BLaER1 treated with 17β-estradiol and CSF1 and Interleukin-3, amounts not matched to agents 10 nM and 100 nM (cell line): ENCODE measurements at regions not wholly inside any gene's neighbourhood (a gene's known extent, or its start where the extent isn't known, plus 50 kb on each side); places are given as distances from the start of the nearest gene placed in this dataset.

ENCODE experiments used
- H3K27ac ChIP-seq, 11 experiments: shearing (Covaris generic); formaldehyde crosslinking; 2 replicates each; pipeline ENCODE4 v1.8.1; 2022
- H3K27me3 ChIP-seq, 11 experiments: shearing (Covaris generic); formaldehyde crosslinking; 2 replicates each; pipeline ENCODE4 v1.8.1; 2022
- H3K36me3 ChIP-seq, 11 experiments: shearing (Covaris generic); formaldehyde crosslinking; 2 replicates each; pipeline ENCODE4 v1.8.1; 2022
- H3K4me1 ChIP-seq, 10 experiments: shearing (Covaris generic); formaldehyde crosslinking; 2 replicates each; pipeline ENCODE4 v1.8.1; 2022
- H3K4me2 ChIP-seq, 11 experiments: shearing (Covaris generic); formaldehyde crosslinking; 2 replicates each; pipeline ENCODE4 v1.8.1; 2022
- H3K4me3 ChIP-seq, 10 experiments: shearing (Covaris generic); formaldehyde crosslinking; 2 replicates each; pipeline ENCODE4 v1.8.1; 2022
- H3K9ac ChIP-seq, 11 experiments: shearing (Covaris generic); formaldehyde crosslinking; 2 replicates each; pipeline ENCODE4 v1.8.1; 2022
- H3K9me3 ChIP-seq, 11 experiments: shearing (Covaris generic); formaldehyde crosslinking; replicated peaks in 1 of 11; 2 replicates each; pipeline ENCODE4 v1.8.1; 2022
- H4K20me1 ChIP-seq, 11 experiments: shearing (Covaris generic); formaldehyde crosslinking; 2 replicates each; pipeline ENCODE4 v1.8.1; 2022
- Cebpa-rat ChIP-seq, 11 experiments: shearing (Covaris generic); IDR thresholded peaks; 2 replicates each; pipeline ENCODE4 v1.8.1; 2022

GRCh38 chr6:119980802-119981201 lies 631.2 kb upstream of the MAN1A1 start:
- no peak overlapping the region for H3K9ac ChIP-seq
- no peaks in the 10 kb centered on the region for H3K9me3 ChIP-seq
- H3K36me3 ChIP-seq: no peaks in the 10 kb centered on the region
- no peak for TF ChIP-seq Cebpa-rat (IDR thresholded peaks at IDR 0.05)
- H3K27me3 ChIP-seq: no peaks in the 10 kb centered on the region
- H3K27ac ChIP-seq: no peak overlapping the region
- H3K4me2 ChIP-seq: no peak overlapping the region
- no peaks in the 10 kb centered on the region for H4K20me1 ChIP-seq
- H3K4me3 ChIP-seq: no peak overlapping the region
- peaks cover 0 to 4% (median 0%) of the 10 kb centered on the region in 10 experiments; a peak in 3 of 20 replicates for H3K4me1 ChIP-seq

- H3K9ac ChIP-seq: no peak overlapping the region
- TF ChIP-seq Cebpa-rat (IDR thresholded peaks at IDR 0.05): no peak
- no peak overlapping the region for H3K4me2 ChIP-seq
- H3K9me3 ChIP-seq: no peaks in the 10 kb centered on the region
- H3K36me3 ChIP-seq: no peaks in the 10 kb centered on the region
- H3K4me1 ChIP-seq: no peaks in the 10 kb centered on the region; a peak in 1 of 20 replicates
- H3K27ac ChIP-seq: no peak overlapping the region
- H4K20me1 ChIP-seq: no peaks in the 10 kb centered on the region
- no peak overlapping the region for H3K4me3 ChIP-seq
- H3K27me3 ChIP-seq: no peaks in the 10 kb centered on the region
Observed at GRCh38 chr6:119979862-119980261, 630.3 kb upstream of the MAN1A1 start.

DNA sequence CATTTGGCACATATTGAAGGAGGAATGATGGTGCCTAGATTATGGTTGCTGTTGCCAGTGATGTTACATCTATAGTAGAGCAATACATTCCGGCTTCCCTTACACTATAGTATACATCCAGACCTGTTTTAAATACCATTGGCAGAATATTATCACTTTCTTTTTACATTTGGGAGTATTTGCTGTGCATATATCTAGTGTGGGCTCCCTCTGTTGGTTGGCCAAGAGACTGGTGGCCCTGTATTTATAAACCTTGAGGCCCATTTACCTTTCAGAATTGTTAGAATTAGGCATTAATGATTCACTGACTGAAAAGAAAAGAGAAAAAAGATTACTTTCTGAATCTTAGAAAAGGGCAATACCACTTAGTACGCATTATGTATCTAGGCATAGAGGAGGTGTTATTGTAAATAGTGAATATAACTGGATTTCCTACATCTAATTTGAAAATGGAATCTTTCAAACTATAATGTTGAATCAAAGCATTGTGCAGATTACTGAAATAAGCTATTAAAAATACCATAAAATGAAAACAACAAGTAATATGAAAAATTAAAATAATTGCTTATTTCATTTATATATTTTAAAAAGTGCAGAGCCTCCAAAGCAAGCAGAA lies 628.8 kb upstream of the MAN1A1 start:
- Histone ChIP-seq H3K9ac (no peak overlapping the region), H3K9me3 (no peaks in the 10 kb centered on the region), H3K27me3 (no peaks in the 10 kb centered on the region), H3K36me3 (no peaks in the 10 kb centered on the region), H3K4me1 (no peaks in the 10 kb centered on the region; a peak in 1 of 20 replicates), H3K27ac (no peak overlapping the region), H3K4me2 (no peak overlapping the region), H4K20me1 (no peaks in the 10 kb centered on the region), H3K4me3 (no peak overlapping the region)
- no peak for TF ChIP-seq Cebpa-rat (IDR thresholded peaks at IDR 0.05)

GRCh38 chr6:119974430-119975159 lies 625.0 kb upstream of the MAN1A1 start:
- H3K36me3 ChIP-seq: no peaks in the 10 kb centered on the region
- TF ChIP-seq Cebpa-rat (IDR thresholded peaks at IDR 0.05): no peak
- H3K27ac ChIP-seq: no peak overlapping the region
- H3K27me3 ChIP-seq: no peaks in the 10 kb centered on the region
- H3K4me2 ChIP-seq: no peak overlapping the region
- no peaks in the 10 kb centered on the region; a peak in 1 of 20 replicates for H3K4me1 ChIP-seq
- no peak overlapping the region for H3K9ac ChIP-seq
- H4K20me1 ChIP-seq: no peaks in the 10 kb centered on the region
- H3K4me3 ChIP-seq: no peak overlapping the region
- no peaks in the 10 kb centered on the region for H3K9me3 ChIP-seq

GRCh38 chr6:119966484-119966883 lies 616.9 kb upstream of the MAN1A1 start:
- no peak for TF ChIP-seq Cebpa-rat (IDR thresholded peaks at IDR 0.05)
- H3K27me3 ChIP-seq: no peaks in the 10 kb centered on the region

DNA sequence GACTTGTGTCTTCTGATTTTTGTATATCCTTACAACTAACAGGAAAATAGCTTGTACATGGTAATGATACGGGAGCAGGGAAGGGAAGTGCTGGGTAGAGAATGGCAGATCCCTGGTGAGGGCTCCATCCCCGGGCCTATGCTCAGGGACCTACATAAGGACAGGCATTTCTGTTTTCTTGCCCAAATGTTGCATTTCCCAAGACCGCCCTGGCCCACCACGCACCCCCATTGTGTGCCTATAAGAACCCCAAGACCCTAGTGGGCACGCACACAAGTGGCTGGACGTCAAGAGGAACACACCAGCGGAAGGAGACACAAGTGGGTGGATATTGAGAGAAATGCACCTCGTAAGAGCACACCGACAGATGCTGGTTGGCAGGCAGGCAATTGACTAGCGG lies 616.3 kb upstream of the MAN1A1 start:
- no peaks in the 10 kb centered on the region for H3K9me3 ChIP-seq
- H3K27ac ChIP-seq: no peak overlapping the region
- H3K4me2 ChIP-seq: no peak overlapping the region
- no peak overlapping the region for H3K4me3 ChIP-seq
- H3K4me1 ChIP-seq: no peaks in the 10 kb centered on the region
- no peaks in the 10 kb centered on the region for H4K20me1 ChIP-seq
- H3K36me3 ChIP-seq: no peaks in the 10 kb centered on the region
- no peak overlapping the region for H3K9ac ChIP-seq
- H3K27me3 ChIP-seq: no peaks in the 10 kb centered on the region
- TF ChIP-seq Cebpa-rat (IDR thresholded peaks at IDR 0.05): no peak

More at GRCh38 chr6:119966484-119966883, 616.9 kb upstream of the MAN1A1 start:
- no peak overlapping the region for H3K4me3 ChIP-seq
- H3K4me2 ChIP-seq: no peak overlapping the region
- H3K36me3 ChIP-seq: no peaks in the 10 kb centered on the region
- no peaks in the 10 kb centered on the region for H3K4me1 ChIP-seq
- no peaks in the 10 kb centered on the region for H4K20me1 ChIP-seq
- H3K9ac ChIP-seq: no peak overlapping the region
- no peaks in the 10 kb centered on the region for H3K9me3 ChIP-seq
- no peak overlapping the region for H3K27ac ChIP-seq

DNA sequence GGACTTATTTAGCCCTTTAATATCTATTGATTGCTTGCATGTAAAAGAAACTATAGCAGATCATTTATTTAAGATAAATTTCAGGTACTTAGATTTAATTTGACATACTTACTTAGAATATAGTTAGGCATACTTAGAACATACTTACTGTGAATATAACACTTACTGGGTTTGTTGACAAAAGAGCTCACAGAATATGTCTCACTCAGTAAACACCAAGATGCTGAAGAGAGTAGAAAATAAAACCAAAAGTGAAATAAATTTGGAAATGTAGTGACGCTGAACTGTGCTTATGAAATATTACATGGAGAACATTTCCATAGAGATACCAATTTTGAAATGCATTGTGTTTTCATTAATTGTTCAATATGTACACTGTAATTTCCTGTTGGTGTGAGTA lies 615.4 kb upstream of the MAN1A1 start:
- no peak overlapping the region for H3K4me3 ChIP-seq
- no peaks in the 10 kb centered on the region for H3K27me3 ChIP-seq
- no peak for TF ChIP-seq Cebpa-rat (IDR thresholded peaks at IDR 0.05)
- no peaks in the 10 kb centered on the region for H3K4me1 ChIP-seq
- no peak overlapping the region for H3K27ac ChIP-seq
- H3K36me3 ChIP-seq: no peaks in the 10 kb centered on the region
- no peak overlapping the region for H3K4me2 ChIP-seq
- no peak overlapping the region for H3K9ac ChIP-seq
- H3K9me3 ChIP-seq: no peaks in the 10 kb centered on the region
- no peaks in the 10 kb centered on the region for H4K20me1 ChIP-seq

- H3K4me1 ChIP-seq: no peaks in the 10 kb centered on the region
- no peak overlapping the region for H3K9ac ChIP-seq
- no peaks in the 10 kb centered on the region for H3K36me3 ChIP-seq
- peak in 2 of 11 experiments; percentile 36 to 52; a peak in 1 of 22 replicates for TF ChIP-seq Cebpa-rat (IDR thresholded peaks at IDR 0.05)
- no peaks in the 10 kb centered on the region for H4K20me1 ChIP-seq
- H3K4me2 ChIP-seq: no peak overlapping the region
- no peaks in the 10 kb centered on the region for H3K9me3 ChIP-seq
- H3K4me3 ChIP-seq: no peak overlapping the region
- no peak overlapping the region for H3K27ac ChIP-seq
- no peaks in the 10 kb centered on the region for H3K27me3 ChIP-seq
Observed at GRCh38 chr6:119962505-119962904, 612.9 kb upstream of the MAN1A1 start.

DNA sequence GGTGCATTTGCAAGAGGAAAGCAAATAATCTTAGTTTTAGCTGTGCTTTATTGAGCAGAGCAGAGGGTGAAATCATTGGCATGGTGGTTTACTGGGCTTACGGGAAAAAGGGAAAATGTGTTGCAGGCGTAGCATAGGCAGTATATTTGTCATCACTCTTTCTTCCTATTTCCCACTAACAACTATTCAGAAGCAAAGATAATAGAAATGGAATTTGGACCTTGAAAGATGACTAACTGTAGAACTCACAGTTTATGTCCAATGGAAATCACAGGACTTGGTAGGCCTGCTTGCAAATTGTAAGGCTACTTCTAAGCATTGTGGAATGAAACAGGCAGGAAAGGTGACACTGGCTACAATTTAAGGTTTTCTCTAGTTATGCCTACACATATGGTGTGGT lies 611.9 kb upstream of the MAN1A1 start:
- Histone ChIP-seq H3K4me2 (no peak overlapping the region), H3K27me3 (no peaks in the 10 kb centered on the region), H3K9me3 (no peaks in the 10 kb centered on the region), H3K4me3 (no peak overlapping the region), H3K27ac (no peak overlapping the region), H3K4me1 (no peaks in the 10 kb centered on the region), H4K20me1 (no peaks in the 10 kb centered on the region), H3K36me3 (no peaks in the 10 kb centered on the region), H3K9ac (no peak overlapping the region)
- TF ChIP-seq Cebpa-rat (IDR thresholded peaks at IDR 0.05): no peak

GRCh38 chr6:119960456-119960855 lies 610.9 kb upstream of the MAN1A1 start:
- H3K4me1 ChIP-seq: no peaks in the 10 kb centered on the region
- H3K4me3 ChIP-seq: no peak overlapping the region
- H3K9ac ChIP-seq: no peak overlapping the region
- no peak for TF ChIP-seq Cebpa-rat (IDR thresholded peaks at IDR 0.05)
- H3K9me3 ChIP-seq: no peaks in the 10 kb centered on the region
- no peaks in the 10 kb centered on the region for H3K36me3 ChIP-seq
- no peak overlapping the region for H3K27ac ChIP-seq
- H4K20me1 ChIP-seq: no peaks in the 10 kb centered on the region
- H3K27me3 ChIP-seq: no peaks in the 10 kb centered on the region
- H3K4me2 ChIP-seq: no peak overlapping the region
